IgD-negative memory B cell (primary cell): ENCODE measurements at regions not wholly inside any gene's neighbourhood (a gene's known extent, or its start where the extent isn't known, plus 50 kb on each side); places are given as distances from the start of the nearest gene placed in this dataset.

ENCODE experiments used
- H3K27ac Mint-ChIP-seq, 3 donors: one replicate each; pipeline ENCODE4 v1.8.0; 2020 to 2022; ENCODE audit warnings: mild to moderate bottlenecking in 3 of 3, mixed read lengths in 3 of 3, moderate library complexity in 1 of 3
- H3K27me3 Mint-ChIP-seq: one replicate; pipeline ENCODE4 v1.8.0; 2021; ENCODE audit warnings: mixed read lengths
- H3K36me3 Mint-ChIP-seq: one replicate; pipeline ENCODE4 v1.8.0; 2020; ENCODE audit warnings: mild to moderate bottlenecking, mixed read lengths
- H3K4me1 Mint-ChIP-seq, 3 donors: one replicate each; pipeline ENCODE4 v1.8.0; 2020 to 2022; ENCODE audit warnings: mixed read lengths in 3 of 3, mild to moderate bottlenecking in 1 of 3
- H3K4me3 Mint-ChIP-seq, 4 donors: one replicate each; pipeline ENCODE4 v1.8.0; 2020 to 2022; ENCODE audit warnings: mild to moderate bottlenecking in 4 of 4, mixed read lengths in 4 of 4, moderate library complexity in 3 of 4
- H3K9me3 Mint-ChIP-seq, 3 donors: one replicate each; pipeline ENCODE4 v1.8.0; 2020 to 2021; ENCODE audit warnings: mixed read lengths in 3 of 3, mild to moderate bottlenecking in 1 of 3

DNA sequence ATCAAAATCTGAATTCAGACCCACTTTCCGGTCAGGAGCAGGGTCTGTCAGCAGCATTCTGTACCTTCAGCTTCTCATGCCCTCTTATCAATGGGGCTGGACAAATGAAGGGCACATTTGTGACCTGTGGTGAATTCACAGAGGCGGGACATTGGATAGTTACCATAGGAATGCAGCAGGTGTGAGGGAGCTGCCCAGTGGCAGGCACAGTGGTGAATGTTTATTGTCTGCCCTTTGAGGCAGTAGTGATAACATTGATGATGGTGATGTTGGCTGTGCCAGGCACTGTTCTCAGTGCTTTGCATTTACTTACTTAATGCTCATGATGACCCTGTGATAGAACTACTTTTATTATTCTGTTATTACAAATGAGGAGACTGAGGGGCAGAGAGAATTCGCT is 101.2 kb upstream of the KIT start:
- H3K4me1 Mint-ChIP-seq, result no peaks in the 10 kb centered on the region
- H3K27ac Mint-ChIP-seq, result no peak overlapping the region

DNA sequence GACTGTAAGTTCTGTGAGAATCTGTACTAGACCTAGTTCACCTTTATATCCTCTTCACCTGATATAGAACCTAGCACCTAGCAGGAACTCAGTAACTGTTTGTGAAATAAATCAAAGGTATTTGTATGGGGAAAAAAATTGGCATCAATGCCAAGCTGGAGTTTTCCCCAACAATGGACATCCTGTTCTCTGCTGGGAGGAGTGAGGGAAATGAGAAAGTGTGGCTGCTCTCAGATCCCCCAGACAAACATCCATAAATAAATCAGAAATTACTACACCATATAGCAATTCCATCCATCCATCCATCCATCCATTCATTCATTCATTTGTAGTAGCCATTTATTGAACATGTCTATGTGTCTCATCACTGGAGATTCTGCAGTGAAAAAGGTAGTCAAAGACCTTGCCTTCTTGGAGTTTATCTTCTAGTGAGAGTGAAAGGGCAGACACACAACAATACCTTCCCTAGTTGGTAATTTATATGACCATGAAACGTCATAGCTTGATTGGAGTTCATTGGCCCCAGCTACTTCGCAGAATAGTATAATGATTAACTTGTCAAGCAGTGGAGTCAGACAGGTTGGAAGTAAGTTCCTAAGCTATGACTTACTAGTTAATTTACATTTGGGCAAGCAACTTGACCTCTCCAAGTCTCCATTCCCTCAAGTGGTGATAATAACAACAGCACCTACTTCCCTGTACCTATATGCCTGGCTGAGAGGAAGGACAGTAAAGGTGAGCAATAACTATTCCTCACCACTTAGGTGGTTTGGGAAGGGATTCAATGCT is 98.7 kb upstream of the KIT start:
- Mint-ChIP-seq H3K36me3 (peaks cover 2% of the 10 kb centered on the region), H3K27ac (no peak overlapping the region), H3K4me1 (no peaks in the 10 kb centered on the region), H3K4me3 (no peak overlapping the region), H3K9me3 (no peaks in the 10 kb centered on the region), H3K27me3 (peaks cover 4% of the 10 kb centered on the region)

More for the DNA sequence above, 101.2 kb upstream of the KIT start:
- H3K9me3 Mint-ChIP-seq, result peaks cover 0 to 3% (median 0%) of the 10 kb centered on the region in 3 donors
- H3K36me3 Mint-ChIP-seq, result peaks cover 2% of the 10 kb centered on the region
- peaks cover 4% of the 10 kb centered on the region for H3K27me3 Mint-ChIP-seq
- no peak overlapping the region for H3K4me3 Mint-ChIP-seq

GRCh38 chr4:54560513-54560912 is 97.2 kb upstream of the KIT start:
- Mint-ChIP-seq H3K9me3 (no peaks in the 10 kb centered on the region), H3K27ac (no peak overlapping the region), H3K4me1 (no peaks in the 10 kb centered on the region), H3K27me3 (peaks cover 4% of the 10 kb centered on the region), H3K4me3 (no peak overlapping the region), H3K36me3 (peaks cover 2% of the 10 kb centered on the region)

DNA sequence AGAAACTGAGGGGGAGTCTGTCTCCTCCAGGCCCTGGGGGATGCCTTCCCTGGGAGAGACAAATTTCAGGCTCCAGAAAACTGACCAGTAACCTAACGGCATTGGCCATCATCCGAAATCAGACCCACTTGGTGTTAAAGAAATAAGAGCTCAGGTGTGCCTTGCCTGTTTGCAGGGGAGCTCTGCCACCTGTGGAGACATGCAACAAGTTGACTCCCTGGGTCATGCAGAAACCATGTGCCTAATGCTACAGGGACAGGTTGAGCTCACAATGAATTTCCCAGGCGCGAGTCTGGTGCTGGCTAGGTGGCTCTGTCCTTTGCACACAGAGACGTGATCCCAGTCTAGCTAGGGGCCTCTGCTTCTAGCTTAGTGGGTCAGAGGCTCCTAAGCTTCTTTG is 95.8 kb upstream of the KIT start:
- no peak overlapping the region for H3K27ac Mint-ChIP-seq
- no peaks in the 10 kb centered on the region for H3K9me3 Mint-ChIP-seq
- H3K4me1 Mint-ChIP-seq, result peaks cover 0 to 9% (median 6%) of the 10 kb centered on the region in 3 donors
- peaks cover 7% of the 10 kb centered on the region for H3K27me3 Mint-ChIP-seq
- H3K36me3 Mint-ChIP-seq, result peaks cover 2% of the 10 kb centered on the region
- no peak overlapping the region for H3K4me3 Mint-ChIP-seq

DNA sequence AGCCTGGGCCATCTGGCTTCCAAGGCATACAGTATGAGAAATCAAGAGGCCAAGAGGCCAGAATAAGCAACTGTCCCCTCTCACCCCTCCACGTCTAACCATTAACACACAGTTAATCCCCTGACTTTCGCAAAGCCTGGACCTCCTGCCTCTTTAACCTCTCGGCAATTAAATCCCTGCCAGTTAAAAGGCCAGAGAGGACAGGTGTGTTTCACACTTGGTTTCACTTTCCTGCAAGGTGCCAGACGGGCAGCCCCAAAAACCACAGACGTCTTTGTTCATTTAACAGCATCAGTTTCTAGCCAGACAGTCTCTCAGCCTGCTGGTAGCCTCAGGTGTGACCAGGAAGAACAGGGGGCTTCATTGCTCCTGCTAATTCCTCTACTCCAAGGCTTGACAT is 91.1 kb upstream of the KIT start:
- H3K27ac Mint-ChIP-seq, result no peak overlapping the region
- peaks cover 1% of the 10 kb centered on the region for H3K36me3 Mint-ChIP-seq
- H3K4me1 Mint-ChIP-seq, result peaks cover 0 to 9% (median 6%) of the 10 kb centered on the region in 3 donors
- H3K27me3 Mint-ChIP-seq, result peaks cover 7% of the 10 kb centered on the region
- no peak overlapping the region for H3K4me3 Mint-ChIP-seq
- H3K9me3 Mint-ChIP-seq, result no peaks in the 10 kb centered on the region

DNA sequence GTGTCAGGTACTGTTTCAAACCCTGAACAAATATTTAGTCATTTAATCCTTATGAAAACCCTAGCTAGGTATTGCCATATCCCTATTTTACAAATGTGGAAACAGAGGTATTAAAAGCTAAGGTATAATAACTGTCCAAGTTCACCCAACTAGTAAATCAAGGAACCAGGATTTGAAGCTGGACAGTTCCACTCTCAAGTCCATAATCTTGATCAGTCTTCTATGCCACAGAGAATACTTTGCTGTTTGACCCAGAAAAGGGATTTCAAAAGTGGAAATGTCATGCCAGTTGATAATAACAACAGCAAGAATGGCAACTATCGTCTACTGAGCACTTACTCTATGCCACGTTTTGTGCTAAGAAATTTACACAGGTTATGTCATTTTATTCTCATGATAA is 90.4 kb upstream of the KIT start:
- H3K9me3 Mint-ChIP-seq, result no peaks in the 10 kb centered on the region
- H3K27ac Mint-ChIP-seq, result no peak overlapping the region
- no peak overlapping the region for H3K4me3 Mint-ChIP-seq
- H3K27me3 Mint-ChIP-seq, result peaks cover 7% of the 10 kb centered on the region
- peaks cover 0 to 9% (median 6%) of the 10 kb centered on the region in 3 donors for H3K4me1 Mint-ChIP-seq
- peaks cover 1% of the 10 kb centered on the region for H3K36me3 Mint-ChIP-seq

DNA sequence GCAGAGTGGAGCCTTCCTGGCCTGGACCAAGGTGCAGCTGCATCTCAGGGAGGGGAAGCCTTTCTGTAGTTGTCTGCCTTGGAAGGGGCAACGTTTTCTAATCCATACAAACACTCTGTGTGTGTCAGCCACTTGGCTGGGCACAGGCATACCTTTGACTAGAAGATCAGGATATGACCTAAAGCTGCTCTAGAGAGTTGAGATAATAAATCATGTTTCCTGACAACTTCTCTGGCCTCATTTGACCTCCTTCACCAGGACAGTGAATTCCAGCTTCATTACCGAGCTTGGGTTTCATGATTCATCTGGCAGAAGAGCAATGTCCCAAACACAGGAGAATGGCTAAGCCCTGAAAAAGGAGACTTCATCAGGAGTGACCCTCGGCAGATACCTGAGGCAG is 89.6 kb upstream of the KIT start:
- H3K27ac Mint-ChIP-seq, result no peak overlapping the region
- peaks cover 7% of the 10 kb centered on the region for H3K27me3 Mint-ChIP-seq
- no peaks in the 10 kb centered on the region for H3K9me3 Mint-ChIP-seq
- peaks cover 1% of the 10 kb centered on the region for H3K36me3 Mint-ChIP-seq
- H3K4me1 Mint-ChIP-seq, result peaks cover 0 to 9% (median 6%) of the 10 kb centered on the region in 3 donors
- H3K4me3 Mint-ChIP-seq, result no peak overlapping the region

DNA sequence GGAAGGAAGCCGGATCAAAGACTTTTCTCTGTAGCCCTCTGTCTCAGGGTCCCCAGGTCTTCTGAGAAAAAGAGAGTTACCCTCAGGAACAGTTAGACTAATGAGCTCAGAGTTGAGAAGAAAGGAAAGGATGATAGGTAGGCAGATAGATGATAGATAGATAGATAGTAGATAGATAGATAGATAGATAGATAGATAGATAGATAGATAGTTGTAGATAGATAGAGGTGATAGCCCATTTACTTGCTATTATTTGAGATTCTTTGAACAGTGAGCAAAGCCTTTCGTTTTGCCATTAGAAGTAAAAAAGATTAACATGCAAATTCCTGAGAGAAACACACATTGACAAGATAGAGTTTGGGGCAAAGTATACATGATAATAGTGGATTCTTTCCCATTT is 86.9 kb upstream of the KIT start:
- Mint-ChIP-seq H3K27me3 (peaks cover 9% of the 10 kb centered on the region), H3K9me3 (peaks cover 0 to 2% (median 0%) of the 10 kb centered on the region in 3 donors), H3K36me3 (peaks cover 1% of the 10 kb centered on the region), H3K4me3 (no peak overlapping the region), H3K27ac (no peak overlapping the region), H3K4me1 (peaks cover 0 to 9% (median 6%) of the 10 kb centered on the region in 3 donors)

DNA sequence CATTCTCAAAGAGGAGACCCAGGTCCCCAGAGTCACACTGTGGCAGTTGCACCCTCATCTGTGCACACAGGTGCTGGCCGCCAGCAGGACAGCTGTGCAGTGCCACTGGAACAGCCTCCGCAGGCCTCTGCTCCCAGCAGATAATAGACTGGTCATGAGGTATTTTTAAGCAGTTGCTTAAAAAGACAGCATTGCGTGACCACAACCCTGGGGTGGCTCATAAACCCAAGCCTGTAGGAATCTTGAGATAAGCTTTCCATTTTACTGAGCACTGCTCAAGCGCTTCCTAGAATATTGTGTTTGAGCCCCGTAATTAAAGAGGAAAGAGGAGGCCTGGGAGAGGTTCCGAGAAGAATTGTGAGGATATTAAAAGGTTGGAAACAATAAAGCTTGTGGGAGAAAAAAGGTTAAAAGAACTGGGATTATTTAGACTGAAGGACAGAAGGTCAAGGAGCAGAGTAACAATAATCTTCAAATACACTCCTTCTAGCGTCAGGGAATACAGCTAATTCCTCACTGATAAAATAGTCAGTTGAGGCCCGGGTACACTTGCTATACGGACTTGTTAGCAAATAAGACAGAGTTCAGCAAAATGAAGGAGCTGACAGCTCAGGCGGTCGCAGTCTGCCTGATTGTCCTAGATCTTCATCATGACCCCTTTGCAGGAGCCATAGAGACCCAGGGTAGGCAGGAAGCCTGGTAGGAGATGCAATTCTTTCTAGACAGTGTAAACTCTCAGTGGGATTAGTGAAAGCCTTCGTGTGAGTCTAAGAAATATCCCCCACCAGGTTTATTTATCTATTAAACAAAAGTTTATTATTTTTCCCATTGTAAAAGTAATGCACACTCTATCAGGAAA is 86.2 kb upstream of the KIT start:
- Mint-ChIP-seq H3K36me3 (peaks cover 1% of the 10 kb centered on the region), H3K27me3 (peaks cover 9% of the 10 kb centered on the region), H3K4me1 (peaks cover 0 to 5% (median 3%) of the 10 kb centered on the region in 3 donors), H3K9me3 (peaks cover 0 to 2% (median 0%) of the 10 kb centered on the region in 3 donors), H3K4me3 (no peak overlapping the region), H3K27ac (no peak overlapping the region)

DNA sequence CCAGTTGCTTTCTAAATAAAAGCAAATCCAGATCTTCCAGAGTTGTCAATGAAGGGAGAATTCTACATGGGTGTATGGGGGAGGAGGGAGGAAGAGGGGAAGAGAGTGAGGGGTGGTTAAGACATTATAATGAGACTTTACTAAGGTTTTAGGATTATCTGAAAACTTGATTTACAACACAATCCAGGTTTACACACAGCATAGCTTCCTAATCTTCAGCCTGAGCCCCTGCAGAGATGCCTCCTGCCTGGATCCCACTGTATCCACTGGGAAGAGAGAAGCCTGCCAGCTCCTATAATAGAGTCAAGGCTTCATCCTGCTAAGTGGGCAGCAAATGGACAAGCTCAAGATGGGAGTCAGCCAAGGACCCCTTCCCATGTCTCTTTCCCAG is 85.6 kb upstream of the KIT start:
- H3K9me3 Mint-ChIP-seq, result peaks cover 0 to 2% (median 0%) of the 10 kb centered on the region in 3 donors
- H3K4me3 Mint-ChIP-seq, result no peak overlapping the region
- peaks cover 1% of the 10 kb centered on the region for H3K36me3 Mint-ChIP-seq
- peaks cover 6% of the 10 kb centered on the region for H3K27me3 Mint-ChIP-seq
- H3K4me1 Mint-ChIP-seq, result no peaks in the 10 kb centered on the region
- H3K27ac Mint-ChIP-seq, result no peak overlapping the region

DNA sequence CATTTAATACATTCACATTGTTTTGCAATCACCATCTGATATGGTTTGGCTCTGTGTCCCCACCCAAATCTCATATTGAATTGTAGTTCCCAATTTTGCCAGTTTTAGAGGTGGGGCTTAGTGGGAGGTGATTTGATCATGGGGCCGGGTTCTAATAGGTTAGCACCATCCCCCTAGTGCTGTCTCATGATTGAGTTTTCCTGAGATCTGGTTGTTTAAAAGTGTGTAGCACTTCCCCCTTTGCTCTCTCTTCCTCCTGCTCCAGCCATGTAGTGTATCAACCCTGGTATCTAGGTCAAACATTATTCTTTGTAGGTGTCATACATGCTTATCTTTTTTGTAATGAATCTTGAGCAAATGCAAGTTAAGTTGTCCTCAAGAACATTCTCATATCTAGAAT is 83.3 kb upstream of the KIT start:
- H3K27ac Mint-ChIP-seq, result no peak overlapping the region
- H3K27me3 Mint-ChIP-seq, result peaks cover 6% of the 10 kb centered on the region
- peaks cover 0 to 2% (median under 1%) of the 10 kb centered on the region in 3 donors for H3K9me3 Mint-ChIP-seq
- H3K4me3 Mint-ChIP-seq, result no peak overlapping the region
- H3K4me1 Mint-ChIP-seq, result peaks cover 0 to 2% (median 0%) of the 10 kb centered on the region in 3 donors
- peaks cover 1% of the 10 kb centered on the region for H3K36me3 Mint-ChIP-seq

- Mint-ChIP-seq H3K4me3 (no peak overlapping the region), H3K27ac (no peak overlapping the region), H3K4me1 (peaks cover 0 to 2% (median 0%) of the 10 kb centered on the region in 3 donors), H3K36me3 (no peaks in the 10 kb centered on the region), H3K27me3 (peaks cover 3% of the 10 kb centered on the region), H3K9me3 (peaks cover 0 to 3% (median 2%) of the 10 kb centered on the region in 3 donors)
These were observed 81.8 kb upstream of the KIT start for GRCh38 chr4:54575919-54576318.

DNA sequence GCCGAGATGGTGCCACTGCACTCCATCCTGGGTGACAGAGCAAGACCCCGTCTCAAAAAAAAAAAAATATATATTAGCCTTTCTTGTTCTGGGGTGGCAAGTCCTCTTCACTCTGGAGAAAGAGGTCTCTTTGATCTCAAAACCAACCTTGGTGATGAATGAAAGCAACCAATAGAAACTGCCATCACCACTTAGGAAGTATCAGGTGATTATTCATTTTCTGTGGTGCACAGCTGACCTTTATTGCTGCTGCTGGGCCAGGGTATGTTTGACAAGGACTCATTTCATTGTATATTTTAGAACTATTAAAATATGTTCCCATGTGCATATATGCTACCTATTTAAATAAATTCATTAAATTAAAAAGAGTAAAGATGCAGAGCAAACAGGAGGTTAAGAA is 76.0 kb upstream of the KIT start:
- Mint-ChIP-seq H3K27me3 (no peaks in the 10 kb centered on the region), H3K9me3 (peaks cover 0 to 3% (median 2%) of the 10 kb centered on the region in 3 donors)

GRCh38 chr4:54585321-54586000 is 72.3 kb upstream of the KIT start:
- peaks cover 1% of the 10 kb centered on the region for H3K27me3 Mint-ChIP-seq
- H3K4me1 Mint-ChIP-seq, result no peaks in the 10 kb centered on the region
- no peaks in the 10 kb centered on the region for H3K36me3 Mint-ChIP-seq
- peaks cover 0 to 2% (median 0%) of the 10 kb centered on the region in 3 donors for H3K9me3 Mint-ChIP-seq
- H3K4me3 Mint-ChIP-seq, result no peak overlapping the region
- H3K27ac Mint-ChIP-seq, result no peak overlapping the region

More for the DNA sequence above, 76.0 kb upstream of the KIT start:
- Mint-ChIP-seq H3K4me1 (peaks cover 0 to 2% (median 0%) of the 10 kb centered on the region in 3 donors), H3K27ac (no peak overlapping the region), H3K36me3 (no peaks in the 10 kb centered on the region), H3K4me3 (no peak overlapping the region)
